ENCODE measurements at regions not wholly inside any gene's neighbourhood (a gene's known extent, or its start where the extent isn't known, plus 50 kb on each side); places are given as distances from the start of the nearest gene placed in this dataset.
"Not testable (repeated sequence)": the region's sequence is repeated elsewhere in the genome, so short reads cannot be mapped to it uniquely, and the experiment has no call there.

- intact Hi-C loops (cut with micrococcal nuclease; ENCODE audit: unreplicated experiment): loop anchor here (1.0 kb wide), 1 partner anchor 8 kb away; no protein-coding TSS in a partner anchor
- Histone ChIP-seq H3K4me3 (ENCODE audit: low read depth, low read length) (no peak overlapping the region), H3K36me3 (ENCODE audit: control insufficient read depth, insufficient read depth, low read length) (no peaks in the 10 kb centered on the region), H3K4me1 (no peaks in the 10 kb centered on the region), H3K9me3 (no peaks in the 10 kb centered on the region), H3K27me3 (replicated peaks; ENCODE audit: control insufficient read depth, insufficient read depth, low read length) (no peaks in the 10 kb centered on the region)
- BruUV-seq (replicated peaks): no TSS peak
- no peak for DNase-seq
- CTCF ChIA-PET: no interaction called here
- no peaks in the 10 kb centered on the region for H3K36me3 Mint-ChIP-seq (ENCODE audit: insufficient read depth, unreplicated experiment)
- TF ChIP-seq, protein P1, sequence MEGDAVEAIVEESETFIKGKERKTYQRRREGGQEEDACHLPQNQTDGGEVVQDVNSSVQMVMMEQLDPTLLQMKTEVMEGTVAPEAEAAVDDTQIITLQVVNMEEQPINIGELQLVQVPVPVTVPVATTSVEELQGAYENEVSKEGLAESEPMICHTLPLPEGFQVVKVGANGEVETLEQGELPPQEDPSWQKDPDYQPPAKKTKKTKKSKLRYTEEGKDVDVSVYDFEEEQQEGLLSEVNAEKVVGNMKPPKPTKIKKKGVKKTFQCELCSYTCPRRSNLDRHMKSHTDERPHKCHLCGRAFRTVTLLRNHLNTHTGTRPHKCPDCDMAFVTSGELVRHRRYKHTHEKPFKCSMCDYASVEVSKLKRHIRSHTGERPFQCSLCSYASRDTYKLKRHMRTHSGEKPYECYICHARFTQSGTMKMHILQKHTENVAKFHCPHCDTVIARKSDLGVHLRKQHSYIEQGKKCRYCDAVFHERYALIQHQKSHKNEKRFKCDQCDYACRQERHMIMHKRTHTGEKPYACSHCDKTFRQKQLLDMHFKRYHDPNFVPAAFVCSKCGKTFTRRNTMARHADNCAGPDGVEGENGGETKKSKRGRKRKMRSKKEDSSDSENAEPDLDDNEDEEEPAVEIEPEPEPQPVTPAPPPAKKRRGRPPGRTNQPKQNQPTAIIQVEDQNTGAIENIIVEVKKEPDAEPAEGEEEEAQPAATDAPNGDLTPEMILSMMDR (IDR thresholded peaks at IDR 0.05; ENCODE audit: insufficient read depth in 1 of 2, low read depth in 1 of 2, low read length in 1 of 2, severe bottlenecking in 1 of 2, unreplicated experiment in 1 of 2): no peak
- POLR2A ChIA-PET: no interaction called here
- no peaks in the 10 kb centered on the region for H3K9me3 Mint-ChIP-seq (ENCODE audit: unreplicated experiment)
- H3K27me3 Mint-ChIP-seq (ENCODE audit: insufficient read depth, unreplicated experiment): no peaks in the 10 kb centered on the region
- peaks cover 7% of the 10 kb centered on the region for H3K4me1 Mint-ChIP-seq (ENCODE audit: low read depth, unreplicated experiment)
- no peak overlapping the region for H3K4me3 Mint-ChIP-seq (ENCODE audit: unreplicated experiment)
- no peak overlapping the region for H3K27ac Mint-ChIP-seq (ENCODE audit: unreplicated experiment)
Observed at GRCh38 chr12:32975122-32975521, 78.5 kb upstream of the PKP2 start.

DNA sequence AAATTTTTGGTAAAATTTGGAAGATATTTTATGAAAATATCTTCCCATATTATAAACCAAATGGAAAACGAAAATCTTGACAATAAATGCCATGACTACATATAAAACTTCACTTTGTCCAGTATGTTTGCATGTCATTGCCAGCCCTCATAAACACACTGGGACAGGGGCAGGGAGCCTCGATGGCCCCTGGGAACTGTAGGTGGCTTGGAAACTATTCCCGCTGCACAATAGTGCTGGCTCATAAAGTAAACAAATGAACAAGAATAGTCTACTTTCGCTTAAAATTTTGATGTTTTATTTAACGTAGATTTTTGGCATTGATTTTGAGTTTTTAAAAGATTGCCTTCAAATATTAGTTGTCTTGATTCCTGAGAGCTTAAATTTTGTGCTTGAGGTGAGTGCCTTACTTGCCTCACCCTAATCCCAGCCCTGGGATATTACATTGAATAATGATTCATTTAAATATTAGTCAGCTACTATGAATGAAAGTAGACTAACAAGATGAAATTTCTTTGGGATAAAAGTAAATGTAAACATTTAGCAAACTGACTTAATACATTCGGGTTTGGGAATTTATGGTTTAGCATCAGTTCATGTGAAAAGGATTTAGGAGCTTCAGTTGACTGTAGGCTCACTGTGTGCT is 74.0 kb upstream of the PKP2 start:
- Histone ChIP-seq H3K36me3 (ENCODE audit: control insufficient read depth, insufficient read depth, low read length) (no peaks in the 10 kb centered on the region), H3K4me1 (no peaks in the 10 kb centered on the region), H3K27me3 (replicated peaks; ENCODE audit: control insufficient read depth, insufficient read depth, low read length) (no peaks in the 10 kb centered on the region), H3K4me3 (ENCODE audit: low read depth, low read length) (no peak overlapping the region), H3K9me3 (no peaks in the 10 kb centered on the region; the same call in 1 of the 2 replicates)
- DNase-seq: no peak
- POLR2A ChIA-PET: no interaction called here
- no peak overlapping the region for H3K4me3 Mint-ChIP-seq (ENCODE audit: unreplicated experiment)
- no peaks in the 10 kb centered on the region for H3K36me3 Mint-ChIP-seq (ENCODE audit: insufficient read depth, unreplicated experiment)
- H3K27me3 Mint-ChIP-seq (ENCODE audit: insufficient read depth, unreplicated experiment): no peaks in the 10 kb centered on the region
- H3K27ac Mint-ChIP-seq (ENCODE audit: unreplicated experiment): no peak overlapping the region
- intact Hi-C loops (cut with micrococcal nuclease; ENCODE audit: unreplicated experiment): no loop called here
- CTCF ChIA-PET: no interaction called here
- H3K4me1 Mint-ChIP-seq (ENCODE audit: low read depth, unreplicated experiment): no peaks in the 10 kb centered on the region
- no peaks in the 10 kb centered on the region for H3K9me3 Mint-ChIP-seq (ENCODE audit: unreplicated experiment)
- no TSS peak for BruUV-seq (replicated peaks)
- TF ChIP-seq, protein P1 (IDR thresholded peaks at IDR 0.05; ENCODE audit: insufficient read depth in 1 of 2, low read depth in 1 of 2, low read length in 1 of 2, severe bottlenecking in 1 of 2, unreplicated experiment in 1 of 2): no peak

GRCh38 chr12:32964981-32965585 is 68.5 kb upstream of the PKP2 start:
- TF ChIP-seq, protein P1 (IDR thresholded peaks at IDR 0.05; ENCODE audit: insufficient read depth in 1 of 2, low read depth in 1 of 2, low read length in 1 of 2, severe bottlenecking in 1 of 2, unreplicated experiment in 1 of 2): no peak
- Histone ChIP-seq H3K9me3 (no peaks in the 10 kb centered on the region; the same call in 1 of the 2 replicates), H3K4me3 (ENCODE audit: low read depth, low read length) (no peak overlapping the region), H3K27me3 (replicated peaks; ENCODE audit: control insufficient read depth, insufficient read depth, low read length) (no peaks in the 10 kb centered on the region), H3K4me1 (no peaks in the 10 kb centered on the region), H3K36me3 (ENCODE audit: control insufficient read depth, insufficient read depth, low read length) (no peaks in the 10 kb centered on the region)
- CTCF ChIA-PET: no interaction called here
- intact Hi-C loops (cut with micrococcal nuclease; ENCODE audit: unreplicated experiment): no loop called here
- Mint-ChIP-seq H3K36me3 (ENCODE audit: insufficient read depth, unreplicated experiment) (no peaks in the 10 kb centered on the region), H3K9me3 (ENCODE audit: unreplicated experiment) (no peaks in the 10 kb centered on the region), H3K4me3 (ENCODE audit: unreplicated experiment) (no peak overlapping the region), H3K4me1 (ENCODE audit: low read depth, unreplicated experiment) (no peaks in the 10 kb centered on the region), H3K27me3 (ENCODE audit: insufficient read depth, unreplicated experiment) (no peaks in the 10 kb centered on the region), H3K27ac (ENCODE audit: unreplicated experiment) (no peak overlapping the region)
- no peak for DNase-seq
- no TSS peak for BruUV-seq (replicated peaks)
- POLR2A ChIA-PET: no interaction called here

- H3K36me3 Mint-ChIP-seq (ENCODE audit: insufficient read depth, unreplicated experiment); H3K27ac Mint-ChIP-seq (ENCODE audit: unreplicated experiment); intact Hi-C loops (cut with micrococcal nuclease; ENCODE audit: unreplicated experiment); H3K4me1 Mint-ChIP-seq (ENCODE audit: low read depth, unreplicated experiment); H3K4me3 ChIP-seq (ENCODE audit: low read depth, low read length); H3K27me3 Mint-ChIP-seq (ENCODE audit: insufficient read depth, unreplicated experiment); H3K27me3 ChIP-seq (replicated peaks; ENCODE audit: control insufficient read depth, insufficient read depth, low read length); POLR2A ChIA-PET; CTCF ChIA-PET; H3K4me1 ChIP-seq; H3K36me3 ChIP-seq (ENCODE audit: control insufficient read depth, insufficient read depth, low read length); H3K4me3 Mint-ChIP-seq (ENCODE audit: unreplicated experiment); DNase-seq; BruUV-seq (replicated peaks): not testable (repeated sequence)
- peaks cover 11% of the 10 kb centered on the region for H3K9me3 Mint-ChIP-seq (ENCODE audit: unreplicated experiment)
- H3K9me3 ChIP-seq: peaks cover 12% of the 10 kb centered on the region
Observed at GRCh38 chr12:32956418-32956817, 59.8 kb upstream of the PKP2 start.
